K562 (cell line): ENCODE measurements at regions not wholly inside any gene's neighbourhood (a gene's known extent, or its start where the extent isn't known, plus 50 kb on each side); places are given as distances from the start of the nearest gene placed in this dataset.

Source experiments
- ATAC-seq: fragments of 200-7000 bp; cut with Tn5 transposase; 3 replicates; pipeline ENCODE4 v1.9.1; 2020; ENCODE audit warnings: moderate library complexity
- BruUV-seq: library from RNA; stranded (reverse); fragments of 400-500 nt; replicated peaks from 2 replicates; lab custom pipeline; 2021; lab: Mats Ljungman, UMichigan
- CTCF ChIA-PET: fragments of 300-600 bp; formaldehyde crosslinking; extraction: SDS; loops from one replicate; lab custom pipeline; 2021; ENCODE audit warnings: low intra/inter-chr PET ratio; lab: Yijun Ruan, JAX
- POLR2A ChIA-PET: fragments of 300-600, 350-650 bp; sonication (Branson Sonifier 250); formaldehyde crosslinking; extraction: SDS; loops from one replicate; lab custom pipeline; 2021; ENCODE audit warnings: antibody characterized with exemption, inconsistent platforms; lab: Yijun Ruan, JAX
- DNase-seq, 4 experiments: peaks; one replicate each; pipeline versions ENCODE4 v3.0.0 to v3.0.0-alpha.2; 2011 to 2018; ENCODE audit warnings: low spot score in 3 of 4, mixed read lengths in 3 of 4; ENCODE audit errors: extremely low read depth in 1 of 4
- FAIRE-seq: peaks from 2 replicates; lab custom pipeline; 2011; peaks lifted over from hg19 to GRCh38; lab: Jason Lieb, UNC
- H2AFZ ChIP-seq: 2 replicates; pipeline ENCODE4 v1.6.0; 2011; ENCODE audit warnings: low read depth, low read length, control low read depth, inconsistent platforms
- H3K27ac ChIP-seq: fragments of 200-600 bp; 3 replicates; pipeline ENCODE4 v1.8.0; 2011; ENCODE audit warnings: low read depth, mild to moderate bottlenecking, control low read depth, inconsistent platforms, low read length, moderate library complexity, mixed read lengths; ENCODE audit errors: extremely low read depth
- H3K27me3 ChIP-seq, 2 experiments: fragments of 300-600 bp in 1 of 2; 2 replicates in 1 of 2; 3 replicates in 1 of 2; pipeline versions ENCODE4 v1.6.0 to v1.8.0; 2011; ENCODE audit warnings: inconsistent platforms in 2 of 2, low read length in 2 of 2, mild to moderate bottlenecking in 1 of 2, mixed read lengths in 1 of 2, moderate library complexity in 1 of 2; ENCODE audit not compliant: control insufficient read depth in 2 of 2, insufficient read depth in 2 of 2
- H3K36me3 ChIP-seq: fragments of 300-600 bp; 3 replicates; pipeline ENCODE4 v1.8.0; 2011; ENCODE audit warnings: mild to moderate bottlenecking, low read length, inconsistent platforms; ENCODE audit not compliant: control insufficient read depth, insufficient read depth
- H3K4me1 ChIP-seq, 2 experiments: fragments of 200-600 bp in 1 of 2; replicated peaks in 1 of 2; 2 replicates in 1 of 2; 3 replicates in 1 of 2; pipeline versions ENCODE4 v1.5.1 to v1.8.0; 2011; ENCODE audit warnings: inconsistent platforms in 2 of 2, low read length in 2 of 2, mild to moderate bottlenecking in 1 of 2, mixed read lengths in 1 of 2, moderate library complexity in 1 of 2; ENCODE audit not compliant: control insufficient read depth in 2 of 2, insufficient read depth in 2 of 2
- H3K4me2 ChIP-seq: 2 replicates; pipeline ENCODE4 v1.6.1; 2011; ENCODE audit warnings: low read length, control low read depth, inconsistent platforms, mixed read lengths; ENCODE audit not compliant: insufficient read depth
- H3K4me3 ChIP-seq: fragments of 200-600 bp; sonication (generic), shearing (Covaris generic); 2 replicates; pipeline ENCODE4 v1.5.1; 2016; ENCODE audit warnings: control low read depth, inconsistent platforms
- H3K79me2 ChIP-seq: fragments of 200-600 bp; 3 replicates; pipeline ENCODE4 v1.8.0; 2011; ENCODE audit warnings: low read length, inconsistent platforms; ENCODE audit not compliant: control insufficient read depth, insufficient read depth
- H3K9ac ChIP-seq, 2 experiments: 2 replicates each; pipeline versions ENCODE4 v1.6.0 to v1.6.1; 2011; ENCODE audit warnings: low read depth in 2 of 2, low read length in 2 of 2, control low read depth in 1 of 2, inconsistent platforms in 1 of 2, mild to moderate bottlenecking in 1 of 2, mixed read lengths in 1 of 2; ENCODE audit not compliant: insufficient read depth in 1 of 2
- H3K9me1 ChIP-seq: one replicate; pipeline ENCODE4 v1.6.0; 2011; ENCODE audit warnings: inconsistent platforms, mild to moderate bottlenecking, low read length, moderate library complexity; ENCODE audit not compliant: control insufficient read depth, insufficient read depth
- H3K9me3 ChIP-seq: replicated peaks from 2 replicates; pipeline ENCODE4 v1.5.1; 2011; ENCODE audit warnings: low read depth, low read length, inconsistent platforms; ENCODE audit not compliant: control insufficient read depth, insufficient read depth
- H4K20me1 ChIP-seq: replicated peaks from 2 replicates; pipeline ENCODE4 v1.6.1; 2011; ENCODE audit warnings: low read length, inconsistent platforms, mixed read lengths; ENCODE audit not compliant: control insufficient read depth, insufficient read depth
- ARID1B ChIP-seq: fragments of 450-650 bp; IDR thresholded peaks from 2 replicates; pipeline ENCODE4 v1.6.1; 2016; ENCODE audit warnings: antibody characterized with exemption, mild to moderate bottlenecking, inconsistent platforms
- CHD4 ChIP-seq: fragments of 200-600 bp; sonication (generic); IDR thresholded peaks from 3 replicates; pipeline ENCODE4 v1.6.1; 2012; ENCODE audit warnings: low read depth, mild to moderate bottlenecking, mixed read lengths, low read length, inconsistent platforms; ENCODE audit not compliant: insufficient read depth, insufficient replicate concordance, poor library complexity, severe bottlenecking
- E2F8 ChIP-seq: fragments of 450-650 bp; IDR thresholded peaks from 2 replicates; pipeline ENCODE4 v1.7.1; 2018; ENCODE audit warnings: mild to moderate bottlenecking, low read depth; ENCODE audit not compliant: partially characterized antibody
- ESRRA ChIP-seq: fragments of 450-650 bp; IDR thresholded peaks from 2 replicates; pipeline ENCODE4 v1.6.1; 2014; ENCODE audit warnings: low read depth, mild to moderate bottlenecking, moderate library complexity, borderline replicate concordance
- NCOA2 ChIP-seq, 2 experiments: fragments of 450-650 bp; IDR thresholded peaks; 2 replicates each; pipeline ENCODE4 v1.6.1; 2018; ENCODE audit warnings: mild to moderate bottlenecking in 2 of 2, moderate library complexity in 1 of 2; ENCODE audit not compliant: partially characterized antibody in 2 of 2
- SETDB1 ChIP-seq: IDR thresholded peaks from one replicate; pipeline ENCODE4 v1.6.1; 2012; ENCODE audit warnings: low read length, control low read depth, inconsistent platforms
- TCF7L2 ChIP-seq: fragments of 150-350 bp; IDR thresholded peaks from 2 replicates; pipeline ENCODE4 v1.6.1; 2016; ENCODE audit warnings: low read depth, mild to moderate bottlenecking, low read length, moderate library complexity
- TFE3 ChIP-seq: fragments of 450-650 bp; formaldehyde crosslinking; IDR thresholded peaks from 2 replicates; pipeline ENCODE4 v1.4.0; 2020; ENCODE audit warnings: mild to moderate bottlenecking, mixed read lengths
- ZNF444 ChIP-seq: fragments of 250-450 bp; sonication (Bioruptor Pico); IDR thresholded peaks from 2 replicates; pipeline ENCODE4 v1.4.0; 2020; ENCODE audit warnings: mild to moderate bottlenecking, moderate library complexity
- ZNF445 ChIP-seq: fragments of 250-450 bp; sonication (Bioruptor Pico); IDR thresholded peaks from 2 replicates; pipeline ENCODE4 v1.4.0; 2020; ENCODE audit warnings: low read depth, mild to moderate bottlenecking, moderate library complexity
- ZNF449 ChIP-seq: fragments of 250-450 bp; sonication (Bioruptor Pico); IDR thresholded peaks from 2 replicates; pipeline ENCODE4 v1.8.0; 2022; ENCODE audit warnings: moderate library complexity, mild to moderate bottlenecking, inconsistent platforms
- WGBS: fragments of 100-300 bp; shearing (Covaris generic); methylation state at CpG from one replicate; pipeline ENCODE4 v1.1.6; 2016; ENCODE audit warnings: low coverage, mixed read lengths; ENCODE audit not compliant: insufficient coverage; ENCODE audit errors: missing lambda C conversion rate; 5-methylcytosine and 5-hydroxymethylcytosine counted together
- in situ Hi-C: fragments of 300-500 bp; cut with MboI; formaldehyde crosslinking; loops from 4 replicates; pipeline ENCODE4 v1.15.0; 2018; ENCODE audit warnings: inconsistent platforms, mixed read lengths
- intact Hi-C: fragments of 100-400 bp; cut with micrococcal nuclease; formaldehyde crosslinking; loops from 2 replicates; pipeline ENCODE4 v1.14.2; 2022

- Histone ChIP-seq H3K27ac (no peak overlapping the region), H3K9me1 (no peaks in the 10 kb centered on the region), H3K79me2 (no peaks in the 10 kb centered on the region), H3K27me3 (no peaks in the 10 kb centered on the region), H3K4me2 (no peak overlapping the region), H3K9ac (no peak overlapping the region), H3K4me1 (no peaks in the 10 kb centered on the region), H3K36me3 (no peaks in the 10 kb centered on the region), H3K9me3 (no peaks in the 10 kb centered on the region; the same call in 1 of the 2 replicates), H3K4me3 (no peak overlapping the region), H2AFZ (no peak overlapping the region), H4K20me1 (no peaks in the 10 kb centered on the region)
- no TSS peak for BruUV-seq
- in situ Hi-C loops (no loop called here), intact Hi-C loops (no loop called here)
- DNase-seq (no peak), FAIRE-seq (no peak), ATAC-seq (no peak)
- POLR2A ChIA-PET, result no interaction called here
- CTCF ChIA-PET, result no interaction called here
- TF ChIP-seq E2F8 (no peak), NCOA2 (IDR thresholded peaks at IDR 0.05; ENCODE audit: partially characterized antibody in 2 of 2) (no peak), ZNF445 (CRISPR knock-in tag) (no peak)
These were observed 1531.1 kb downstream of the MRPL39 start for GRCh38 chr21:24076179-24076578.

- ATAC-seq, result no peak
- H3K79me2 ChIP-seq, result no peaks in the 10 kb centered on the region
- H2AFZ ChIP-seq, result no peak overlapping the region
- H3K9me3 ChIP-seq, result no peaks in the 10 kb centered on the region
- no peaks in the 10 kb centered on the region for H3K4me1 ChIP-seq
- H3K27me3 ChIP-seq, result no peaks in the 10 kb centered on the region
- H3K36me3 ChIP-seq, result no peaks in the 10 kb centered on the region
- ChIA-PET CTCF (no interaction called here), POLR2A (no interaction called here)
- intact Hi-C loops, result no loop called here
- no peak overlapping the region for H3K27ac ChIP-seq
- H3K4me2 ChIP-seq, result no peak overlapping the region
- no peaks in the 10 kb centered on the region for H4K20me1 ChIP-seq
- in situ Hi-C loops, result no loop called here
- no peaks in the 10 kb centered on the region for H3K9me1 ChIP-seq
- H3K9ac ChIP-seq, result no peak overlapping the region
- 0% methylated on average over 3 of the region's 3 CpGs for WGBS
- DNase-seq, result no peak
- no TSS peak for BruUV-seq
- no peak overlapping the region for H3K4me3 ChIP-seq
- no peak for FAIRE-seq
- no peak for TF ChIP-seq ZNF449
- TF ChIP-seq SETDB1, result no peak
- no peak for TF ChIP-seq ESRRA
- no peak for TF ChIP-seq ZNF444 (CRISPR knock-in tag)
- no peak for TF ChIP-seq ARID1B
- no peak for TF ChIP-seq TFE3 (CRISPR knock-in tag)
- TF ChIP-seq TCF7L2, result no peak
- no peak for TF ChIP-seq CHD4
These were observed 1551.6 kb downstream of the MRPL39 start for GRCh38 chr21:24055696-24056095.
